Erythroblast (primary cell): ENCODE measurements at regions not wholly inside any gene's neighbourhood (a gene's known extent, or its start where the extent isn't known, plus 50 kb on each side); places are given as distances from the start of the nearest gene placed in this dataset.

Experiments used
- GATA1 ChIP-seq: IDR thresholded peaks from 2 replicates; pipeline ENCODE4 v1.6.1; 2011; ENCODE audit warnings: low read depth, mild to moderate bottlenecking, control low read depth, low read length, moderate library complexity
- POLR2A ChIP-seq: IDR thresholded peaks from 2 replicates; pipeline ENCODE4 v1.6.1; 2011; ENCODE audit warnings: mild to moderate bottlenecking, low read length

GRCh38 chr7:125847055-125847454, 917.4 kb upstream of the POT1 start:
- TF ChIP-seq POLR2A (no peak), GATA1 (no peak)
